Central memory CD4-positive, alpha-beta T cell (primary cell): ENCODE measurements at regions not wholly inside any gene's neighbourhood (a gene's known extent, or its start where the extent isn't known, plus 50 kb on each side); places are given as distances from the start of the nearest gene placed in this dataset.

Experiments
- DNase-seq: peaks from one replicate; pipeline ENCODE4 v3.0.0; 2022

- DNase-seq: no peak
These were observed 56.1 kb downstream of the KCNRG start for GRCh38 chr13:50071379-50071778.

DNA sequence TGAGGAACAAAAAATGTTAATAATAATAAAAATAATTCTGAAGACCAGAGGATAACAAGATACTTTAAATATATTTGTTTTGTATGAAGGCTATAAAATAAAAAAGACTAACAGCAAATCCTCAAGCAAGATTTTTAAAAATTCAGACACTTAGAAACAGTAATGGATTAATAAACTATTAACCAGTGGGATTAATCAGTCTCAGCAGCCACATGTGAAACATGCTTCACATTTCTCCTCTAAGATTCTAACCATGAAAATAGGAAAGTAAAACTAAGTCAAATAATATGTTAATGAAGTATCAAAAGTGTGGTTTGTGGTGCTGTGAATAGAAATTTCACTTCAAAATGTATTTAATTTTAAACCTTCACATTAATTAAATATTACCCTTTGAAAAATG is 57.4 kb downstream of the KCNRG start:
- no peak for DNase-seq

- DNase-seq: no peak
These were observed 58.1 kb downstream of the KCNRG start for GRCh38 chr13:50073340-50073739.

DNA sequence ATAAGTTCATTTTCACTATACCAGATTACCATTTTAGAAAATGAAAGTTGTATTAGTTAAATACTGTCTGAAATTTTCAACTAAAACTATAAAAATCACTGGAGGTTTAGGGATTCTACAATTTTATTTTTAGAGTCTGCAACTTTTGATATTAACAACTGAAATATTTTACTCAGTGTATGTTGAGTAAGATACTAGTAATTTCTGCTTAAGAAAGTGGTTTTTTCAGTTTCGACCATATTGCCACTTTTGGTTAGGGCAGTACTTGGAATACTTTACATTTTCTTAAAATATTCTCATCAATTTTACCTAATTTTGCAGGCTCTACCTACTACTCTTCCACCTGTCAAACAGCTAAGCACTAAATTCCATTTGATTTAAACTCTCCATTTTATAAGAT is 59.6 kb downstream of the KCNRG start:
- DNase-seq: no peak

DNA sequence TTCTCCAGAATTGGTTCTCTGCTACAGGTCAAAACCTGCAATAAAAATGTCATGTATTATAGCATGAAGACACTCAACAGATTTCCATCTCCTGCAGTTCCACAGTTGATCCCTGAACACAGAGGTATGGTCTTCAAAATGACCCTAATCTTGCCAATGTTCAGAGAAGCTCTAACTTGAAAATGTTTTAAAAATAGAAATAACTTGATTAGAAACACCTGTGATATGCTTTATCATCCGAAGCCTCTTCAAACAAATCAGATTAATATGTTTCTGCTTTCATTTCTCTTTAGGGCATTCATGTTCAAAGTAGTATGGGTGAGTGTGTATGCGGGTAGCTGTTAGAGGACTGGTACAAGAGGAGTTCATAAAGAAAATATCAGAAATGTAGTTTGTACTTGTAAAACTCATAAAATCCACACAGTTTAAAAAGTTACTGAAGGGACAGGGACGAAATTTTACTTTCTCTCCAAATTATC is 60.4 kb downstream of the KCNRG start:
- DNase-seq: no peak

GRCh38 chr13:50077431-50077830 is 62.2 kb downstream of the KCNRG start:
- no peak for DNase-seq

DNA sequence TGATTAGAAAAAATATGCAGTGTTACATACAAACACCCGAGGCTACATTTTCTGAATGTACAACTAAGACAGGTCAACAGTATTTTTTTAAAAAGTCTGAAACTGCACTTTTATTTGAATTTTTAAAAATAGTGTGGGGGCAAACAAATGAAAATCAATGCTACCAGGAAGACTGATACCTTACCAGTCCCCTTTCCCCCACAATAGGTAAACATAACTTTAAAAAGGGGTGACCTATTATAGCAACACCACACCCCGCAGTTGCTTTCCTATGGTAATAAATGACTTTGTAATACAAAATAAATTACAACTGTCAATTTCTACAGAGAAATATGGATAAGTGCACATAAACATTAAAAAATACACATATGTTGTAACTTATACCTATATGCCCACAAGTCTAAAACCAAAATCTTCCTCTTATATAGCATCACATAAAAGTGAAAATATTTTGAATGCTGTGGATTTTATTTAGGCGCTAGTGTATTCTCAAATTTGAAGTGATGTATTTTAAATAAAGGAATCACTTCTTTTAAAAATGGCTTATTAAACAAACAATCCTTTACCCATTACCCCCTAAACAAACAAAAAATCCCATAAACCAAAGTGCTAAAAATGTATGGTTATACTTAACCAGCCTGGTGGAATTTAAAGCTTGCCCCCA is 63.1 kb downstream of the KCNRG start:
- DNase-seq: no peak

GRCh38 chr13:50078895-50079654 is 63.8 kb downstream of the KCNRG start:
- no peak for DNase-seq

DNA sequence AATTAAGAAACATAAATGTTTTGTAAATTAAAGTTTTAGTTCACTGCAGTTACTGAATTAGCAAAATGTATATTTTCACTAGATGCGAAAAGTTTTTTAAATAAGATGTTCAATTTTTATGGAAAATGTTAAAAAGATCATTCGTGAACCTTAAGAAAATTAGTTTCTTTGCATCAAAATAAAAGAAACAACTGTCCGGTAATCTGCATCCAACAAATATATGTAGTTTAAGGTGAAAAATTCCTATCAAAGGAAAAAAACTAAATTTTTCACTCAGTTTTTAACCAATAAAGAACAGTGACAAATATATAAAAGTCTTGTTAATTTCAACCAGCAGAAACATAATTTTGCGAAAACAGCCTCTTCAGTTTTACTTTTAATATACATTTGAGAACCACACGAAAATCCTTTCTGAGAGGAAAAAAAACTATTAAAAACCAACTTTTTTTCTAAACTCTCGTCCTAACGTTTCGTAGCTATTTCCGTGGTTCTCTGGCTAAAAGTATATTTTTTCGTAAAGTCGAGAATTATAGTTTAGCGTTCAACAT is 64.5 kb downstream of the KCNRG start:
- no peak for DNase-seq

DNA sequence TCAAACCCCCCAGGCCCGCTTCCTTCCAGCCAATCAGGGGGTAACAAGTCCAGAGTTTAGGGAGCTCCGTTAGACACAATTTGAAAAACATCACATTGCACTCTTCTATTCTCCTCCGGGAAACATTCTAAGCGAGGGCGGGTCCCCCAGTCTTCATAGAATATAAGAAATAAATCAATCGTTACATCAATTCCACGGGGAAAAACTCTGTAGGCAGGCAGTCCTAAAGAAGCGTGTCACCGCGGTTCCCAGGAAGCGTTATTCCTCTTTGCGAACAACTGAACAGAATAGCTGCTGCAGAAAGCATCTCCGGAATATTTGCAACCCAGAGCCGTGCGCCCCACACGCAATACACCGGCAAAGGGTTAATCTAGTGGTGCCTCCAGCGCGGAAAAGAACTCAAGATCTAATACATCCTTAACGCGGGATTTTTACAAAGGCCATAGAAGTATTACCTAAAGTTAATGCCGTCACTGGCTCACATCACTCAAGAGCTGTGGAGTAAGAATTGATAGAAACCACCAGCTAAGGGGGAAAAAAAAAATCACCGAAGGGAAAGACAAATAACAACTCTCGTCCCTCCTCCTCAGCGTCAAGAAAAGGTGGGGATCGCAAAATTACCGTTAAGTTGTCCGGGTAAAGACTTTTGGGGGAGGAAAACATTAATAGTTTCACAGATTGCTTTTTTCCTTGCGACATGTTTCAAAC is 65.1 kb downstream of the KCNRG start:
- DNase-seq: peak; percentile 63

DNA sequence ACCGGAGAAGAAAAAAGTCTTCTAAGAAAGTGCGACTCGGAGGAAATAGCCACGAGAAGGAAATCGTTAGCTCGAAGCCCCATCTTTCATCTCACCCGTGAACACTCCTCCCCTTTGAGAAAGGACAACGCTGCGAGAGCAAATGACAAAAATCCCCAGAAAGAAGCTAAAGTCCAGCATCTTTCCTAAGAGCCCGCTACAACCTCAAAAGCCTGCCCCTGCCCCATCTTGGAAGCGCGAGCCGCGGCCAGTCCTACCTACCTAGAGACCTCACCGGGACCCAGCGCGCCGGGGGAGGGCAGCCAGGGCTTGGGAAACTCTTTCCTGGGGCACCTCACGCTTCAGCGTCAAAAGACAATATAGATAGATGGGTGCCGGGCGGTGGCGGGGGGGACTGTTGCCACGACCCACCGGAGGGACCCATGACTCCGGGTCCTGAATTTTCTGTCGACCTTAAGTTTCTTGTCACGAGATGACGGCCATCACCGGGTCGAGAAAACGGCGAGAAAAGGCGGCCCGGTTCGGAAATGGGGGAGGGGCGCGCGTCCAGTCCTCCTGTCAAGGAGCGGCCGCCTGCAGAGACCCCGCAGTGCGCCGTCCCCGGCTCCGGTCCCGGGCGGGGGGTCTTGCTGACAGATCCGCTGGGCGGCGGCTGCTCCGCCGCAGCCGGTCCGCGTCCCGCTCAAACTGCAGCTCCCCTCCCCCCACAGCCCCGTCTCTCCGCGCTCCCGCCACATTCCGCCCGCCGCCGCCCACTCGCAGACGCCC is 65.9 kb downstream of the KCNRG start:
- DNase-seq: peak; percentile 62

DNA sequence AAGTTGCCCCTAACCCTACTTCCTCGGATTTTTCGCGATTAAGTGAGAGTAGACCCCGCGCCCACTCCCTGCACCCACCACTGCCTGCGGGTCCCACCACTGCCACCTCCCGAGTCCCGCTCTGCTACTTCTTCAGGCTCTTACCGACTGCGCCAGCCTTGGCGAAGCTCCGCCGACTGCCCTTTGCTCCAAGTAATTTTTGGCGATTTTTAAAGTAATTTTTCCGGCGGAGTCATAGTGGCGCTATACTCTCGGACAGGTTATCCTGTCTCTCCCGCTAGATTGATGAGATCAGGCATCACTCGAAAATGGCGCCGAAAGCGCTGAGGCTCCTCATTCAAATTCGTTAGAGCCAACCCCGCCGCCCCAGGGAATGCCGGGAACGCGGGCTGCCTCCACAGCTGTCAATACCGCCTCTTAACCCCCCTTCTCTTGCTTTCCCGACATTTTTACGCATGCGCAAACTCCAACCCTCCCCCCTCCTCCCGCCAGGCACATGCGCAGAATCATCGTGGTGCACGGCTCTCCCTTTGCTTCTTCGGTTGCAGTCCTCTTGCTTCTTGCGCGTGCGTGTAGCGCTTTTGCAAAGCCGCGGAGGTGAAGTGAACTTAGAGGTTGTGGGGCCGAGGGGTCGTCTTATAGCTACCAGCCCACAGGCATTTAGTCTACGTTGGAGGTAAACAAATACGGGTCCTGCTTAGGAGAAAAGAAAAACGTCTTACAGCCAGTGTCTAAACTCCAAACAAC is 66.6 kb downstream of the KCNRG start:
- peak; percentile 99 for DNase-seq

- DNase-seq: peak; percentile 78
These were observed 67.4 kb downstream of the KCNRG start for GRCh38 chr13:50082426-50083281.

GRCh38 chr13:50085063-50085462 is 69.8 kb downstream of the KCNRG start:
- peak; percentile 18 for DNase-seq

GRCh38 chr13:50089633-50090032 is 74.4 kb downstream of the KCNRG start:
- DNase-seq: no peak

- DNase-seq: no peak
These were observed 75.0 kb downstream of the KCNRG start for GRCh38 chr13:50090211-50090610.

- DNase-seq: no peak
These were observed 79.5 kb downstream of the KCNRG start for GRCh38 chr13:50094615-50095293.

- DNase-seq: no peak
These were observed 83.4 kb downstream of the KCNRG start for GRCh38 chr13:50098693-50099092.

DNA sequence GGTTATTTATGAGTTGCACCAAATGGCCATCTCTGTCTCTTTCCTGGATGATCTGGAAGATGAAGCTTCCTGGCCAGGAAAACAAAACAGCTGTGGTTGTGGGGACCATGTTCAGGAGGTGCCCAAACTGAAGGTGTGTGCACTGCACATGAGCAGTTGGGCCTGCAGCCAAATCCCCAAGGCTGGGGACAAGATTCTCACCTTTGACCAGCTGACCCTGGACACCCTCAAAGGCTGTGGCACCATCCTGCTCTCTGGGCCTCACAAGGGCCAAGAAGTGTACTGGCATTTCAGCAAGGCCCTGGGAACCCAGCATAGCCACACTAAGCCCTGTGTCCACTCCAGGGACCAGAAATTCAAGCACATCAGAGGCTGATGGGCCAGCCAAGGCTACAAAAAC is 84.2 kb downstream of the KCNRG start:
- DNase-seq: no peak

DNA sequence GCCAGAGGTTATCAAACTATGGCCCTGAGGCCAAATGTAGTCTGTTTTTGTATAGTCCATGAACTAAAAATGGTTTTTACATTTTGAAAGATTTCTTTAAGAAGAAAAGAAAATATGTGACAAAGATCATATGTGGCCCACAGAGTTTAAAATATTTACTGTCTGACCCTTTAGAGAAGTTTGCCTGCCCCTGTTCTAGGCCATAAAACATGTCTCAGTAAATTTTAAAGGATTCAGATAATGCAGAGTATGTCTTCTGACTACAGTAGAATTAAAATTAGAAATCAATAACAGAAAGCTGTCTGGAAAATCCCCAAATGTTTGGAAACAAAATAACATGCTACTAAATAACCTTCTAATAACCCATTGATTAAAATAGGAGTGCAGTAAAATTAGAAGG is 86.3 kb downstream of the KCNRG start:
- DNase-seq: no peak
